H7 (cell line): ENCODE measurements at regions not wholly inside any gene's neighbourhood (a gene's known extent, or its start where the extent isn't known, plus 50 kb on each side); places are given as distances from the start of the nearest gene placed in this dataset.
A peak's percentile ranks its signal among the peaks of the same experiment; 100 is the strongest.

ENCODE experiments used
- DNase-seq: peaks from one replicate; pipeline ENCODE4 v3.0.0; 2012
- H3K27me3 ChIP-seq: 2 replicates; pipeline ENCODE4 v1.6.0; 2011; ENCODE audit warnings: mild to moderate bottlenecking, low read length; ENCODE audit not compliant: control insufficient read depth, insufficient read depth
- H3K36me3 ChIP-seq: replicated peaks from 2 replicates; pipeline ENCODE4 v1.5.1; 2011; ENCODE audit warnings: low read length; ENCODE audit not compliant: control insufficient read depth, insufficient read depth
- H3K4me3 ChIP-seq: 2 replicates; pipeline ENCODE4 v1.5.1; 2011; ENCODE audit warnings: low read depth, mild to moderate bottlenecking, control low read depth, low read length, moderate library complexity; ENCODE audit not compliant: insufficient read depth

DNA sequence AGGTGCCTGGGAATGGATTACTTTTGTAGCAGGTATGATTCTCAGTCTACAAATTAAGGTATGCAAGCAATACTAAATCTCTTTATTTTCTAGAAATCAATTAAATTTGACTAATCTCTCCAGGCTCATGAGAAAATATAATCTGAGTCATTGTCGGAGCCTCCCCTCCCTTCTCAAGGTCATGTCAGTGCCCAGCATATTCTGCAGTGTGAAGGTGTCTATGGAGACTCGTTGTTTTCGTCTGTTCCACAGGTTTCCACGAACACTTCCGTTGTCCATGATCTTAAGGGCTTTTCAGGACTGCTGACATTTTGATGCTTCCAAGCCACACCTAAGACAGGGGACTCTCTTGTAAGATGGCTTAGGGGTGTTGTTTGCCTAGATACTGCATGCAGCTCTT is 56.6 kb upstream of the SCOC start:
- Histone ChIP-seq H3K36me3 (no peaks in the 10 kb centered on the region), H3K27me3 (peaks cover 19% of the 10 kb centered on the region), H3K4me3 (no peak overlapping the region)
- no peak for DNase-seq

DNA sequence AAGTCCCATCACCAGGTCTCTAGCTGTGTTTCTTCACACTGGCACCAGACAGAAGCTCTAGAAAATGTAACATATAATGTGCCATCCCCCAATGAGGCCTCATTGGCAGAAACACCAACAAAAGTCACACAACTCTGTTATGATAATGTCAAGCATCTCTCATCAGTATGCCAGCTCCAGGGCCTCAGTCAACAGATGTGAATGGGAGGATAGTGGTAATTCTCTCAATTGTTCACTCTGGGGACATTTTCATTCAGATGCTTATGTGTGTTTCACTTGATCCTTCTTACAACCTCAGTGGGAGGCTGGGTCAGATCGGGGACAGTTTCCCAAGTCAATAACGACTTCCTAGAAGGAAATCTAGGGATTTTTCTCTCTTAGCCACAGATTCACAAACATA is 57.5 kb upstream of the SCOC start:
- peak; percentile 29 for DNase-seq
- no peak overlapping the region for H3K4me3 ChIP-seq

DNA sequence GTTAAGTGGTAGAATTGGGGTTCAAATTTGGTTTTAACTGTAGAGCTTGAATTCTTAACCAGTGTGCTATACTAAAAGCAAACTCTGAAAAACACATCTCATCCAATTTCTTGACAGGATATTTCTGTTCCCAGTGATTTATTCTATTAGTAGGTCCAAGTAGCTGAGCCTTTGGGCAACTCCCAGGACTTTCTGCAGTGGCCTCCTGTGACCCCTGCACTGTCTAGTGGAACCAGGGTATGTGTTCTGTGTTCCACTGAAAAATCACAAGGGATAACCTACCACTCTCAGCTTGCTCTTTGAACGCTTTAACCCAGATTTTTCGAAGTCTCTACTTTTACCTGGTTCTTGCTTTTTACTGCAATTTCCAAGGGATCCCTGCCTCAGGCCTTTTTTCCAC is 58.0 kb upstream of the SCOC start:
- Histone ChIP-seq H3K27me3 (peaks cover 19% of the 10 kb centered on the region), H3K4me3 (no peak overlapping the region), H3K36me3 (no peaks in the 10 kb centered on the region)
- DNase-seq: no peak

More for the DNA sequence above, 57.5 kb upstream of the SCOC start:
- H3K27me3 ChIP-seq: peaks cover 19% of the 10 kb centered on the region
- H3K36me3 ChIP-seq: no peaks in the 10 kb centered on the region

DNA sequence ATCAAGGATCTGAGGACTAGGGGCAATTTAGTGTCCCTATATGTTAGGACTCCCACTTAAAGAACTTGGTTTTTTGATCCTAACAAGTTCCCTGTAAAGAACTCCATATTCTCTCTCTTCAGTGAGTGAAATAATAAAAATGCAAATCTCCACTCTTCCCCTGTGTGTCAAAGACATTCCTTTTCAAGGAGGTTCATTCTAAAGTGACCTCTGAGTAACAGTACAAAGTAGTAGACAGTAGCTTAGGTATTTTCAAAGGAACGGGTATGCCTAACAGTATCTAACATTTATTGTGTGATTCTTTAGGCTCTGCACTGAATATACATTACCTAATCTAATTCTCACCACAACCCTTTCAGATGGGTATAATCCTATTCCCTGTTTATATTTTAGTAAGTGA is 58.4 kb upstream of the SCOC start:
- H3K27me3 ChIP-seq: peaks cover 19% of the 10 kb centered on the region
- no peak for DNase-seq
- no peak overlapping the region for H3K4me3 ChIP-seq
- no peaks in the 10 kb centered on the region for H3K36me3 ChIP-seq

DNA sequence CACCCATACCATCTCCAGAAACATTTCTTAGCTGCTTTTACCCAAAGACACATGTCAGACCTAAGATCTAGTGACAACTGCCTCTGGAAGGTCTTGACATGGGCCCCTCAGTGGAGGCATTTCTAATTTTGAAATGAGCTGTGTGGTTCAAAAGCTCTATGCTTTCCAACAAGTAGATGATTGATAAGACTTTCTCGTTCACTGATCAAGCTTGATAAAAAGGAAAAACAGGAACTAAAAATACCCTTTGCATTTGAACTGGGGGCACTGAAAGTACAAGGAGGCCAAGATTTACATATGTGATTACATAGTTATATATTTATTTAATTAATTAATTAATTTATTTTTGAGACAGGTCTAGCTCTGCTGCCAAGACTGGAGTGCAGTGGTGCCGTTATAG is 61.3 kb upstream of the SCOC start:
- Histone ChIP-seq H3K27me3 (peaks cover 19% of the 10 kb centered on the region), H3K4me3 (no peak overlapping the region), H3K36me3 (no peaks in the 10 kb centered on the region)
- DNase-seq: no peak

DNA sequence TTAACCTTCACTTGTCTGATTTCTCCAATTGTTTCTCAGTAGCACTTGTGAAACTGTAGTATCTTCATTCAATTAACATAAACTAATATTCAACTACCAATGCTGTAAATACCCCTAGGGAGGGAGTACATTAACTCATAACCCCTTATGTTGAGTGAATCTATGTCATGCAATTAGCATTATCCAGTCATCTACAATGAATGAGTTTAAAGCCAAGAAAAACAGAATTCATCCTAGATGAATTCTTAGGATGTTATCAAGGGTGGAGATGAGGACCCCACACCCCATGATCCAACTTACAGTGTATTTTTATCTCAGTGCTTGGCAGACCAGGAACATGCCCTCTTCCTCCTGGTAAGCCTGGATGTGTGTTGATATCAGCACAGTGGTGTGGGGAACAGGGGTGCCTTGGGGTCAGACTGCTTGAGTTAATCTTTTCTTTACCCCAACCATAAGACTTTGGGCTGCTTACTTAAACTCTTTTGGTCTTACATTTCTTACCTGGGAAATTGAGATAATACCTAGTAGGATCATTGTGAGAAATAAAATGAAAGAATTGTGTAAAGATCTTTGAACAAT is 62.1 kb upstream of the SCOC start:
- no peaks in the 10 kb centered on the region for H3K36me3 ChIP-seq
- H3K27me3 ChIP-seq: peaks cover 15% of the 10 kb centered on the region
- H3K4me3 ChIP-seq: no peak overlapping the region
- no peak for DNase-seq

DNA sequence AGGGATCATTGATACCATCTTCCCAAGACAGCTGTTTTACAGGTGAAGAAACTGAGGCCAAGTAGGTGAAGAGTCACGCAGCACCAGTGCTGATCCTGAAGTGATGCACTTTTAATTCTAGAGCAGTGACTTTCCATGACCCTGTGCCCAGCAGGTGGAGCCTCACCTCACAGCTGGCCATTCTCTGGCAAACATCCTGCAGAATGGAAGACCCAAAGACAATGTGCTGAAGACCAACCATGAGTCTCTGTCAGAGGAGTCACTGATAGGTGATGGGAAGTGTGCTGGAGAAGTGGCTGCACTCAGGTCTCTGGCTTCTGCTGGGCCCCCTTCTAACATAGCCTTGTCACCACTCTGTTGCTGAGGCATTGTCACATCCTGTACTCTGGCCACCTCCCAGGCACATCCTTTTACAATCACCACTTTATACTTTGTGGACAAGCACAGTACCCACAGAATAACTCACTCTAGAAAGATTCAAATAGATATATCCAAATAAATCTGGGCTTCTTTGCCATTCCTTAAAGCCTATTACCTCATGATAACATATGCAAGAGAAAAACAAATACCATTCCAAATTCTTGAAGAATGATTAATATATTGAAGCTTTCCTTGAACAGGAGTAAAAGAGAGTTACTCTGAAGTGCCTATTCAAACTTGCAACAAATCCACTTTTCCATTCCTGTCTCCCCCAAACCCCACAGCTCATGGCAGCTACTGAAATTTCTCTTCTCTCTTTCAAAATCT is 64.1 kb upstream of the SCOC start:
- Histone ChIP-seq H3K36me3 (no peaks in the 10 kb centered on the region), H3K4me3 (no peak overlapping the region), H3K27me3 (peaks cover 2% of the 10 kb centered on the region)
- no peak for DNase-seq

DNA sequence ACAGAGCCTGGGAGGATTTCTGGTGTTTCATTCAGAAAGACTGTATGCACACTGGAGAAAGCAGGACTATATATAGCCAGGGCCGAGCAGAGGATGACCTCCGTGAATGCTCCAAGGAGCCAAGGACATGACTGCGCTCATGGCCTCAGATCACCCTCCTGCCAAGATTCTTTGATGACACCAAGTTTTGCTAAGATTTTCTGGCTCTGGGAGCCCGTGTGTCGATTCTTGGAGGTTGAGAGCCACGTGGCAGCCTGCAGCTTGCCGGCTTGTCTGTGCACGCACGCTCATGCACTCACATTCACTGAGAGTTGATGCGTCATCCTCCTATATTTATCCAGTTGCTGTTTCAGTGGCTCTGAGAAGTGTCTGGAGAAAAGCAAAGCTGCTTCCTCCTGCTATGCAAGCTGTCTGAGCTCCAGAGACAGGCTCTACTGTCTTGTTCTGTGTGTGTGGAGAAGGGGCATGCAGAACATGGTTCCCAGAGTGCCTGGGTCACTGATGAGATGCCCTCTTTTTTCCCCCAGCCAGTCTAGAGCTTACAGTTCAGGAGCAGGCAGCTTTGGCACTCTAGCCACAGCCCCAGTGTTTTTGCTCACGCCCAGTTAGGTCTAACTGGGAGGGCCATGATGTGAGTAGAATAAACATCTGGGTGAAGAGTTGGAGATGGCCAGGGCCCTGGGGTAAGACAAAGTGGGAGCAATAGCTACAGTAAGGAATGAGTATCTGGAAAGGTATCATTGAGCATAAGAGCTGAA is 64.9 kb upstream of the SCOC start:
- no peak for DNase-seq
- H3K27me3 ChIP-seq: no peaks in the 10 kb centered on the region; the same call in 1 of the 2 replicates

DNA sequence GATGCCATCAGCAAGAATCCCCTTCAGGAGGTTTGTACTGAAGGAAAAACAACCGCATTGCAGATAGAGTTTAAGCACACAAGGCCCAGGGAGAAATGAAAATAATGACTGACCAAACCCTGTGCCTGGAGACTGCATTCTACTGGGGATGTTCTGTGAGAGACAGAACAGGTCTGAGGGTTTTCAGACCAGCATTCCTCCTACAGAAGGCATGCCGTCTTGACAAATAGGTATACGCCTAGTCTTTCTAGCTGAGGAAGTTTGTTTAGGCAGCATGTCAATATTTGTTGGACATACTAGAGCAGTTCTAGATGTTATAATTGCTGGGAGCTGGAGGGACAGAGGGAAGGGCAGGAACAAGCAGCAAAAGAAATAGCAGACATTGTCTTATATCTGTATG is 68.4 kb upstream of the SCOC start:
- DNase-seq: no peak
- Histone ChIP-seq H3K4me3 (no peak overlapping the region), H3K36me3 (no peaks in the 10 kb centered on the region), H3K27me3 (no peaks in the 10 kb centered on the region; the same call in 1 of the 2 replicates)

More for the DNA sequence above, 64.9 kb upstream of the SCOC start:
- Histone ChIP-seq H3K4me3 (no peak overlapping the region), H3K36me3 (no peaks in the 10 kb centered on the region)

DNA sequence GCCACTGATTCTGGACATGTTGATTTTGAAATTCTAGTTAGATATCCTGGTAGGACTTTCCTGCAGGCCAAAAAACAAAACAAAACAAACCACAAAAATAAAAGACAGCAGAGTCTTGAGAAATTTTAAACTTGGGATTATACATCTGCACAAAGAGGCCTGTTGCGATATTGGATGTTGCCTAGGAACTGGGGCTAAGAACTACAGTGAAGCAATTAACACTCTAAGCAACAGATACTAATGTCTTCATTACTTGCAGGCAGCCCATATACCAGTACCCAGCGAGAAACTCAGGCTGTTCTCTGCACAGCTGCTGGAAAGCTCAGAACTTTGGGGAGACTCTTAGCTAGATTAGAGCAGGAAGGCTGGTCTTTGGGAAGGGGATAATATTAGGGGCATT is 69.1 kb upstream of the SCOC start:
- H3K4me3 ChIP-seq: no peak overlapping the region
- no peaks in the 10 kb centered on the region; the same call in 1 of the 2 replicates for H3K27me3 ChIP-seq
- DNase-seq: no peak
- H3K36me3 ChIP-seq: no peaks in the 10 kb centered on the region

DNA sequence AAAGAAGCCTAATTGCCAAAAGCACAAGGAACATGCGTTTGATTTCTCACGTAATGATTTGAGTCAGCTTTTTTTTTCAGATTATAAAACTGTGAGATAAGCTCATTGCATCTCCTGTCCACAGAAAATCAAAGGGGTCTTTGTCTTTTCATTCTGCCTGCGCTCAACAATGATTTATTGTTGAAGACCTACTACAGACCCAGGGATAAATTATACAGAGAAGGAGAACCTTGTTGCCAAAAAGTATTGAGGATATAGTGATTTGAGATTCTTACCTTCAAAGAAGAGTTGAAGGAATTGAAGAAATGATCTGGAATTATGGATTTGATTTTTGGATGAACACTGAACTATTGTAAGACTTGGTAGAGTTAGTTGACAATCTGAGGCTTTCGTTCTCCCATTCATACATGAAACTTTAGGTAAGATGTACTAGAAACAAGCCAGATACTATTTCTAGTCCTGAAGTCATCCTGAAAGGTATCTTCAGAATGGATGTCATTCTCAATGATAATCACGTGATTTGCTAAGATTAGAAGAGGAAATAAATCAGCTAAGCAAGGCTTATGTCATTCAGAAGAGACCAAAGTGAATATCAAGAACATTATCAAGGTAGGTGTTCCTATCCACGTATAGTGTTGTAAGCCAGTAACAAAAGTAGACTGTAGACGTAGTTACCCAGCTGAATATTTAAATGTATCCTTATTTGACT is 71.1 kb upstream of the SCOC start:
- Histone ChIP-seq H3K4me3 (no peak overlapping the region), H3K27me3 (no peaks in the 10 kb centered on the region; the same call in 1 of the 2 replicates), H3K36me3 (no peaks in the 10 kb centered on the region)
- DNase-seq: no peak

DNA sequence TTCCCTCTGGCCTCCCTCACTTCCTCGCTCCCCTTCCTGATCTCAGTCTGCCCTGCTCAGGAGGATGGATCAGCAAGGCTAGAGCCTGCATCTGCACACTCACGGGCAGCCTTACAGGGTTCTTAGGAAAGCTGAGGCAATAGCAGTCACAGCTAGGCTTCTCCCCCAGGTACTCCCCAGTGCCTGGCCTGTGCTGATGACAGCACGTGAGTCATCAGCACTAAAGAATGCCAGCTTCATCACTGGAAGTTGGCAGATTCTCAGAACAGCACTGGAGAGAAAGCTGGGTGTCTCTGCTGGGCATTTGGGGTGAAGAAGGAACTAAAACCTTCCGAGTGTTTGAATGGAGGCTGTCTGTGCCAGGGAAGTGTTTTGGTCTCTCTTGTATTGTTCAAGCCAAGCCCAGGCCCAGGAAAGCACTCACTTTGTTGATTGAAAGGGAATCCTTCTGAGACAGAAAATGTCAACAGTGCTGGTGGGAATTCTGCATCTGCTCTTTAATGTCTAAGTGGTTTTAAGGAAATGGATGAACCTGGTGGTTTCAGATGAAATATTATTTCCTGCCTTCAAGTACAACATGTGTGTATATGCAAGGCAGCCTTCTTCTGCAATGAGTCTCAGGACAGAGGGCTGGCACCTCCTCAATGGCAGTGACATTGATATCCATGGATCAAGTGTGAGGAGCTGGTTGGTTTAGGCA is 73.0 kb upstream of the SCOC start:
- DNase-seq: no peak
- H3K4me3 ChIP-seq: no peak overlapping the region
- no peaks in the 10 kb centered on the region for H3K36me3 ChIP-seq
- H3K27me3 ChIP-seq: no peaks in the 10 kb centered on the region; the same call in 1 of the 2 replicates

DNA sequence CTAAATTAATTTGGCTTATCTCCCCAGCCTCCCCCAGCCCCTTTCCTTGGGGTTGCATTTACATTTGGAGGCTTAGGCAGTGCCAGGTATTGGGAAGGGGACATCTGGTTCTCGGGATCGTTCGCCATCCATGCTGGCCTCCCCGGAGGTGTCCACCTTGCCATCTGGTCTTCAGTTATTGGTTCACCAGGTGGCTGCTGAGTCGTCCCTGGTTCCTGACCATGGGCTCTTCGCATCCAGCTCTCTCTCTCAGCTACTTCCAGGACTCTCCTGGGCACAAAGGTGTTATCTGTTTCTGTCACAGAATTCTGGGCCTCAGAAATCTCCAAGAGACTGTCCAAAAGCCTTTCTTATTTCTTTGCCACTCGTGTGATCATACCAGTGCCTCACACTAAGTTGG is 75.4 kb upstream of the SCOC start:
- no peaks in the 10 kb centered on the region for H3K27me3 ChIP-seq
- no peak for DNase-seq
- no peaks in the 10 kb centered on the region for H3K36me3 ChIP-seq
- H3K4me3 ChIP-seq: no peak overlapping the region

DNA sequence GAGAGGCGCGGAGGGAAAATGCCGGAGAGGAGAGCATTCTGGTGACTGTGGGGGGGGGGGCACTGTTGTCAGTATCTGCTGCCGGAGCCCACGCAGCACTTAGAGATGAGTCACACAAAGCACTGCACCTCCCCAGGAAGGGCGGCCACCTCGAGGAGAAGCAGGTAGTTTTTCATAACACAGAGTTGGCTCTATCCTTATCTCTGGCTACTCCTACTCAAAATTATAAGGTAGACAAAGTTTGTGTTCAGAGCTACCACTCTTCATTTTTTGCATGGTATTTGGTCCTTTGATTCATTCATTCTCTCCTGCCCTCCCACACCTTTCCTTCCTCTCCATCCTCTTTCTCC is 76.2 kb upstream of the SCOC start:
- Histone ChIP-seq H3K4me3 (no peak overlapping the region), H3K27me3 (no peaks in the 10 kb centered on the region), H3K36me3 (no peaks in the 10 kb centered on the region)
- DNase-seq: peak; percentile 40
